Right hindlimb (tissue), 1 donor: ENCODE measurements at regions not wholly inside any gene's neighbourhood (a gene's known extent, or its start where the extent isn't known, plus 50 kb on each side); places are given as distances from the start of the nearest gene placed in this dataset.

ENCODE experiments used
- DNase-seq: peaks from one replicate; pipeline ENCODE4 v3.0.0-alpha.2; 2018

GRCh38 chr14:22412926-22413411, 176.1 kb downstream of the DAD1 start:
- peak; percentile 75 for DNase-seq

- no peak for DNase-seq
Observed at GRCh38 chr14:22411398-22412055, 177.5 kb downstream of the DAD1 start.

GRCh38 chr14:22410497-22410896, 178.5 kb downstream of the DAD1 start:
- no peak for DNase-seq

GRCh38 chr14:22409006-22409405, 180.0 kb downstream of the DAD1 start:
- DNase-seq: peak; percentile 53

DNA sequence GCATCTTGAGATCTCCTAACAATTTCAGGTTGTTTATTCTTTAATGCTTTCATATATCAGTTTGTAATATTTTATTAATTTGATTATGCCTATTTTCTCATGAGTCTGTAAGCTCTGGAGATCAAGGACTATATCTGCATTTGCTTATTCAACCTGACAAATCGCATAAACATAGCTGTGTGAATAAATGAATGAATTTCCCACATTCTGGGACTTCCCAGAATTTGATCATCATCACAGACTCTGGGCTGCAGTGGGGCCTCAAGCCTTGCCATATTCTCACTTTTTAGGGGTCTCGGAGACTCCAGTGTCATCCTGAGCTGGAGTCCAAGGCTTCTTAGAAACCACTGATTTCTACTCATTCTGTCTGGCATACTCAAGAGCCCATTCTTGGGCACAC, 180.5 kb downstream of the DAD1 start:
- DNase-seq: no peak

- DNase-seq: no peak
Observed at GRCh38 chr14:22407033-22407432, 182.0 kb downstream of the DAD1 start.

DNA sequence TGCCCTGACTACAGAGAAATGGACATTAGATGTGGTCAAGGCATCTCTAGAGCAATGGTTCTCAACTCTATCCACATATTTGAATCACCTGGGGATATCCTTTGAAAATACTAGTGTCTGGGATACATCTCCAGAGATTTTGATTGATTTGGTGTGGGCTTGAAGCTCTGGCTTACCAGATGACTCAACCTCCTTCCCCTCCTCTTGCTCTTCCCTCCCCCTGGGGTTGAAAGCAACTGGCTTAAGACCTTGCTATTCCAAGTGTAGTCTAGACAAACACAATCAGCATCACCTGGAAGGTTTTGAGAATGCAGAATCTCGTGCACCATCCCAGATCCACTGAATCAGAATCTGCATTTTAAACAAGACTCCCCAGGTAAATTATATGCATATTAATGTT, 183.8 kb downstream of the DAD1 start:
- DNase-seq: no peak

DNA sequence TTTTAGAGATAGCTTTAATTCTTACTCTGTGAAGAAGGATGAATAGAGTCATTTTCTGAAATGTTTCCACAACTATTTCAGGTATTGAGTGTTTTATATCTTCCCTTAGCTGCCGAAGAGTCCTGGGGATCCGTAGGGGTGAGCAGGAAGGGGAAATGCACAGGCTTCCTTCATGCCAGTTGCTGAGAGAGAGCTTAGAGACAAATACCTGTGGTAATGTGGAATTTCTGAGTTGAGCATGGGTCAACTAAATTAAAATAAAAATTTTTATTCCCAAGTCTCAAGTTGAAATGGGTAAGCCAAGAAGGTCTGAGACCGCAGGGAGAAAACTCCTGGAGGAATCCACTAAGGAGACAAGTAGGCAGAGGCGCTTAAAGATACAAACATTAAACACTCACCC, 185.7 kb downstream of the DAD1 start:
- DNase-seq: no peak

GRCh38 chr14:22400655-22401259, 188.3 kb downstream of the DAD1 start:
- no peak for DNase-seq

- no peak for DNase-seq
Observed at GRCh38 chr14:22399776-22400175, 189.2 kb downstream of the DAD1 start.

DNA sequence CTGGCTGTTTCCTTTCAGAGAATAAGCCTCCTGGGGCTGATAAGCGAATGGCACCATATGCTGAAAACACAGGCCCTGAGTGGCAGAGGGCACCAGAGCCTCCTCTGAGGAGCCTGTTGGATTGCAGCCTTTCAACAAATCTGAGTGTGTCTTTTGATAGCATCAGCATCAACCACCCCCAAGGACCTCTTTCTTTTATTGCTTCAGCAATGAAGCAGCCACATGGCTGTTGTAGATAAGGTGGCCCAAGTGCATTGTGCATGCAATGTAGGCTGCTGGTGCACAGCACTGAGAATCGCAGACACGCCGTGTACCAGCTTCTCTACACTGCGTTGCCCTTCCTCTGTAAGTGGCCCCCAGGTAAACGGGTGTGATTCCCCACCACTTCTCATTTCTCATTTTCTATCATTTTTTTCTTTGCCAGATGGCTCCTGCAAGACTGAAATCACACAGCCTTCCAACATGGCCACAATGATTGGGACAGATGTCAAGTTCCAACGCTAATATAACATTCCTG, 191.7 kb downstream of the DAD1 start:
- DNase-seq: no peak

- no peak for DNase-seq
Observed at GRCh38 chr14:22395803-22396202, 193.2 kb downstream of the DAD1 start.

DNA sequence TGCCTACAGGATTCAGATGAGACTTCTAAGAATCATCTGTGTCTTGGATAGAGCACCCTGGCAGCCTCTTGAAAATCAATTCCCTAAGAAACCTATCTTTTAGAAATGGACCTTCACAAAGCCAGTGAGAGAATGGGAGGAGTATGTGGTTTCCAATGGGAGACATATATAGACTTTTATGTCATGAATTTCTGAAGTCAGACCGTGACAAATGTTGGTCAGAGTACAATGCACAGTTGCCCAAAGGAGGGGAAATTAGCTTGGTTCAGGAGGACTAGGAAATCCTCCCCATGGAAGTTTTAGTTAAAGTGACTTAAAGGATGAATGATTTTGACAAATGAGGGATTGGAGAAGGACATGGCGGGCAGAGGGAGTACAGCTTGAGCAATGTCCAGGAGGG, 194.4 kb downstream of the DAD1 start:
- DNase-seq: no peak

- DNase-seq: no peak
Observed at GRCh38 chr14:22393796-22394195, 195.2 kb downstream of the DAD1 start.

DNA sequence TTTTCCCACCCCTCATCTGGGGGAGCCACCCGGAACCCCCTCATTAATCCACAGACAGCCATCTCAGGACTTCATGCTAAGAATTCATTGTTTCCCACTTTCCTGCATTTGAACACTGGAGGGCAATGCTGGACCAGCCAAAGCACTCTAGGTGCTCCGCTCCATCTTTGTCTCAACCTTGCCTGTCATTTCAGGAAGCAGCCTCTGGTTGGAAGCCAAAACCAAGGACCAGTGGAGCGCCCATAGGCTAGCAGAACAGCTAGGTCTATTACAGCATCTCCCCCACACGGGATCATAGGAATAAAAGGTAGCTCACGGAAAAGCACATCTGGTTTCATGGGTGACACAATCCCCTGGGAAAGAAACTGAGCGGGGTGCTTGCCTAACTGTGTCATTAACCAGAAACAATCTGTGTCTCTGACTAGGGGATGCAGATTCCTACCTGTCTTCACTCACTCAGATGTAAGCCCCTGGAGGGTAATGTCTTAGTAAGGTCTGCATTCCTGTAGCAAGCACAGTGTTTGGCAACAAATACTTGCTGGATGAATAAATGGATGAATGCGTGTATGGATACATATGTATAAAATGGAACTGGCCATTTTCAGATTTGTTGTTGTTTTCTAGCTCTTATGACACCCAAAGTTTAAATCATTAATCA, 197.0 kb downstream of the DAD1 start:
- peak; percentile 71 for DNase-seq

- DNase-seq: no peak
Observed at GRCh38 chr14:22390824-22391461, 198.1 kb downstream of the DAD1 start.

- no peak for DNase-seq
Observed at GRCh38 chr14:22390195-22390594, 198.8 kb downstream of the DAD1 start.

- peak; percentile 39 for DNase-seq
Observed at GRCh38 chr14:22388669-22389595, 200.1 kb downstream of the DAD1 start.

GRCh38 chr14:22387776-22388241, 201.2 kb downstream of the DAD1 start:
- DNase-seq: no peak

- DNase-seq: peak; percentile 77
Observed at GRCh38 chr14:22386924-22387775, 201.9 kb downstream of the DAD1 start.

DNA sequence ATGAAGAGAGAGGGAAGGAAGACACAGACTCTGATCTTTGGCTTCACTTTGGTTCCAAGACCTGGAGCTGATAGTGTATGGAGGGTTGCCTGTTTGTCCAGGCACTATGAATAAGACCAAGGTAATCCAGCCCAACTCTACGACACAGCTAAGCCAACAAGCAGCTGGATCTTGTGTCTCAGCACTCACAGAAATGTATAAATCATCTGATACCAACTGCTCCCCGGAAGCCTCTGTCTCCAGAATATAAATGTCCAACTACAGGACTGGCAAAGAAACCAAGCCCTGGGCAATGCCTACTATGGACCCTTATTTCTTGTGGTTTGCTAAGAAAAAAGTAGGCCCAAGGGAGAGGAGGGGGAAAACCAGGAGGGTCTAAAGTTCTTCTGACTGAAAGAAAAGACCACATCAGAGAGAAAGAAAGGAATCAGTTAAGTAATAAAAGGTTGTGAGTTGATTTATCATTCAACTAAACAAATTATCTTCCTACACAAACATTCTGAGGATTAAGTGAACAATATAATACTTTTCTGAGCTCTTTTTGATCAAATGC, 204.0 kb downstream of the DAD1 start:
- no peak for DNase-seq
